GM21367 (cell line): ENCODE measurements at regions not wholly inside any gene's neighbourhood (a gene's known extent, or its start where the extent isn't known, plus 50 kb on each side); places are given as distances from the start of the nearest gene placed in this dataset.
A peak's percentile ranks its signal among the peaks of the same experiment; 100 is the strongest.

Experiments
- ATAC-seq: cut with Tn5 transposase; IDR thresholded peaks from one replicate; pipeline ENCODE4 v1.9.1; 2021; ENCODE audit not compliant: unreplicated experiment

- no peak for ATAC-seq
Observed at GRCh38 chr12:24232531-24232930, 283.1 kb upstream of the SOX5 start.

- peak; percentile 76 for ATAC-seq
Observed at GRCh38 chr12:24231298-24231697, 281.8 kb upstream of the SOX5 start.

- ATAC-seq, result no peak
Observed at GRCh38 chr12:24230061-24230701, 280.7 kb upstream of the SOX5 start.

- ATAC-seq, result no peak
Observed at GRCh38 chr12:24229031-24229700, 279.7 kb upstream of the SOX5 start.

GRCh38 chr12:24228371-24228770 lies 278.9 kb upstream of the SOX5 start:
- no peak for ATAC-seq

GRCh38 chr12:24227551-24227950 lies 278.1 kb upstream of the SOX5 start:
- ATAC-seq, result no peak

- no peak for ATAC-seq
Observed at GRCh38 chr12:24226745-24227350, 277.4 kb upstream of the SOX5 start.

- no peak for ATAC-seq
Observed at GRCh38 chr12:24224401-24224800, 274.9 kb upstream of the SOX5 start.

GRCh38 chr12:24223926-24224325 lies 274.5 kb upstream of the SOX5 start:
- ATAC-seq, result no peak

GRCh38 chr12:24222968-24223367 lies 273.5 kb upstream of the SOX5 start:
- no peak for ATAC-seq

- no peak for ATAC-seq
Observed at GRCh38 chr12:24212496-24212895, 263.0 kb upstream of the SOX5 start.

GRCh38 chr12:24206621-24207020 lies 257.2 kb upstream of the SOX5 start:
- no peak for ATAC-seq

GRCh38 chr12:24201258-24201970 lies 251.9 kb upstream of the SOX5 start:
- ATAC-seq, result no peak

- ATAC-seq, result no peak
Observed at GRCh38 chr12:24200010-24200409, 250.5 kb upstream of the SOX5 start.

GRCh38 chr12:24198936-24199671 lies 249.6 kb upstream of the SOX5 start:
- ATAC-seq, result no peak

GRCh38 chr12:24198070-24198469 lies 248.6 kb upstream of the SOX5 start:
- ATAC-seq, result no peak

GRCh38 chr12:24197532-24197931 lies 248.1 kb upstream of the SOX5 start:
- no peak for ATAC-seq

GRCh38 chr12:24195063-24195462 lies 245.6 kb upstream of the SOX5 start:
- ATAC-seq, result no peak

GRCh38 chr12:24191117-24191516 lies 241.6 kb upstream of the SOX5 start:
- no peak for ATAC-seq

GRCh38 chr12:24185782-24186181 lies 236.3 kb upstream of the SOX5 start:
- ATAC-seq, result no peak

GRCh38 chr12:24177889-24178288 lies 228.4 kb upstream of the SOX5 start:
- ATAC-seq, result peak; percentile 81
